Neural progenitor cell (in vitro differentiated cells): ENCODE measurements at regions not wholly inside any gene's neighbourhood (a gene's known extent, or its start where the extent isn't known, plus 50 kb on each side); places are given as distances from the start of the nearest gene placed in this dataset.
"Not testable (repeated sequence)": the region's sequence is repeated elsewhere in the genome, so short reads cannot be mapped to it uniquely, and the experiment has no call there.

Experiments used
- CTCF ChIP-seq: fragments of 200-600 bp; sonication (generic); IDR thresholded peaks from 2 replicates; pipeline ENCODE4 v1.5.1; 2017; ENCODE audit warnings: antibody characterized with exemption, mild to moderate bottlenecking
- EZH2 ChIP-seq: fragments of 200-600 bp; sonication (generic); IDR thresholded peaks from 2 replicates; pipeline ENCODE4 v1.6.1; 2017; ENCODE audit warnings: antibody characterized with exemption, mild to moderate bottlenecking, moderate library complexity
- EZH2phosphoT487 ChIP-seq: fragments of 200-600 bp; sonication (generic); IDR thresholded peaks from 2 replicates; pipeline ENCODE4 v1.6.1; 2017; ENCODE audit warnings: antibody characterized with exemption

- TF ChIP-seq CTCF, EZH2phosphoT487, EZH2: not testable (repeated sequence)
These were observed 364.8 kb upstream of the LRRC4C start for GRCh38 chr11:41824287-41824686.
